SW480 (cell line): ENCODE measurements at regions not wholly inside any gene's neighbourhood (a gene's known extent, or its start where the extent isn't known, plus 50 kb on each side); places are given as distances from the start of the nearest gene placed in this dataset.
"Not testable (repeated sequence)": the region's sequence is repeated elsewhere in the genome, so short reads cannot be mapped to it uniquely, and the experiment has no call there.

Experiments used
- DNase-seq: peaks from one replicate; pipeline ENCODE4 v3.0.0-alpha.2; 2016; ENCODE audit warnings: low spot score

DNA sequence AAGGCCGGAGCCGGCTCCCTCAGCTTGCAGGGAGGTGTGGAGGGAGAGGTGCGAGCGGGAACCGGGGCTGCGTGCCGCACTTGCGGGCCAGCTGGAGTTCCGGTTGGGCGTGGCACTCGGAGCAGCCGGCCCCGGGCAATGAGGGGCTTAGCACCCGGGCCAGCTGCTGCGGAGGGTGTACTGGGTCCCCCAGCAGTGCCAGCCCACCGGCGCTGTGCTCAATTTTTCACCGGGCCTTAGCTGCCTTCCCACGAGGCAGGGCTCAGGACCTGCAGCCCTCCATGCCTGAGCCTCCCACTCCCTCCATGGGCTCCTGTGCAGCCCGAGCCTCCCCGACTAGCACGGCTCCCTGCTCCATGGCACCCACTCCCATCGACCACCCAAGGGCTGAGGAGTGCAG, 62.2 kb upstream of the ANKRD55 start:
- DNase-seq: not testable (repeated sequence)

DNA sequence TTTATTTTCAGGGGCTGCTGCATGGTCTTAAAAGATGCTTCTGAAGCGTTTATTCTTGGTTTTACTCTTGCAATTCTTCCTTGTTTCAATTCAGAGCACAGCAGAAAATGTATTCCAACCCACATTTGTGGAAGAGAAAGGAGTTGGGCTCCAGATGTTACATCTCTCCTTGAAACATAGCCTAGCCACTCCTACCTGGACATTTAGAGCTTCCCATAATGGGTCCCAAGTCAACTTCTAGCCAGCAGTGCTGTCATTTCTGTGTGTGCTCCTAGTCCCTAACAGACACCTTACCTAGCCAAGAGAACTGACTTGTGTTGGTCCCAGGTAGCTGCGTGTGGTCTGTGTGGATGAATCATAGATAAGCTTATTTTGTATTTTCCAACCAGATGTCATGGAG, 61.2 kb upstream of the ANKRD55 start:
- no peak for DNase-seq

DNA sequence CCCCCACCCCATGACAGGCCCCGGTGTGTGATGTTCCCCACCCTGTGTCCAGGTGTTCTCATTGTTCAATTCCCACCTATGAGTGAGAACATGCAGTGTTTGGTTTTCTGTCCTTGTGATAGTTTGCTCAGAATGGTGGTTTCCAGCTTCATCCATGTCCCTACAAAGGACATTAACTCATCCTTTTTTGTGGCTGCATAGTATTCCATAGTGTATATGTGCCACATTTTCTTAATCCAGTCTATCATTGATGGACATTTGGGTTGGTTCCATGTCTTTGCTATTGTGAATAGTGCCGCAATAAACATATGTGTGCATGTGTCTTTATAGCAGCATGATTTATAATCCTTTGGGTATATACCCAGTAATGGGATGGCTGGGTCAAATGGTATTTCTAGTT, 59.7 kb upstream of the ANKRD55 start:
- DNase-seq: not testable (repeated sequence)

DNA sequence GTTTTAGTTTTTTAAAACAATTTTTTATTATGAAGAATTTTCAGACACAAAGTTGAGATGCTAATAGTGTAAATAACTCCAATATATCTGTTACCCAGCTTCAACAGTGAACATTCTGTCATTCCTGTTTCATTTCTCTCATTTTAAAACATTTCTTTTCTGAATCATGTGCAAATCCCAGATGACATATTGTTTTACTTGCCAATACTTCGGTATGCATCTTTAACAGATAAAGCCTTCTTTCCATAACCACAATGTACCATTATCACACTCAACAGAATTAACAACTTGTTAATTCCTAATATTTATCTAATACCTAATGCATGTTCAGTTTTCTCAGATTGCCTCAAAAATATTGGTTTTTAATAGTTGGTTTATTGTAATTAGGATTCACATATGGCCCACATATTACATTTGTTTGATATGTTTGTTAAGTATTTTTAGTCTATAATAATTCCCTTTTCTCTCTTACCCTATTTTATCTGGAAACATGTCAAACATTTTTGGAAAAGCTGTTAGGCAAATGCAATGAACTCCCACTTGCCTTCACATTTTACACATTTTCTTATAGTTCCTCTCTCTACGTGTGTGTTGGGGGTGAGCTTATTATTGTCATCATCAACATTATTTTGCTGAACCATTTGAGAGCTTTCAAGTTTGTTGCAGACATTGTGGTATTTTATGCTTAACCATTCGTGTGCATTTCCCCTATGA, 58.7 kb upstream of the ANKRD55 start:
- DNase-seq: no peak

DNA sequence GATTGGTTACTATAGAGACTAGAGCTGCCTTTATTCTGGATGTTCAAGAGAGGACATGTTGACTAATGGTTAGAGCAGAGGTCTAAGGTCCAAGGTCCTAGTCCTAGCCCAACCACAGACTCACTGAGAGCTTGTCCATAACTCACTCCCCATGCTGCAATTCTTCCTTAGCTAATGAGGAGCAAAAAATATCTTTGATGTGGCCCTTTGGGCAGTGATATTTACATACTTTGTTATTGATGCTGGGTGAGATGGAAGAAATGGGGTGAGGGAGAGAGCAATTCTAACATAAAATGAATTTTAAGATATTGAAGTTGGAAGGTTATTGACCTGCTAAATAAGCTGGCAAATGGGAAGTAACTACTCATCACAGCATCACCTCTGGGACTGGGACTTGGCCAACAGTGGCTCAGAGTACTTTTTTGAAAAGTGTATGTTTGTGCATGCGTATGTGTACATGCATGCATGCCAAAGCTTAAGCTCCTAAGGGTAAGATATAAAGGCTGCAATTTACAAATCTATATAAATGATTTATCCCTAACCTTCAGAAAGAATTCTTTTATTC, 58.0 kb upstream of the ANKRD55 start:
- DNase-seq: no peak

DNA sequence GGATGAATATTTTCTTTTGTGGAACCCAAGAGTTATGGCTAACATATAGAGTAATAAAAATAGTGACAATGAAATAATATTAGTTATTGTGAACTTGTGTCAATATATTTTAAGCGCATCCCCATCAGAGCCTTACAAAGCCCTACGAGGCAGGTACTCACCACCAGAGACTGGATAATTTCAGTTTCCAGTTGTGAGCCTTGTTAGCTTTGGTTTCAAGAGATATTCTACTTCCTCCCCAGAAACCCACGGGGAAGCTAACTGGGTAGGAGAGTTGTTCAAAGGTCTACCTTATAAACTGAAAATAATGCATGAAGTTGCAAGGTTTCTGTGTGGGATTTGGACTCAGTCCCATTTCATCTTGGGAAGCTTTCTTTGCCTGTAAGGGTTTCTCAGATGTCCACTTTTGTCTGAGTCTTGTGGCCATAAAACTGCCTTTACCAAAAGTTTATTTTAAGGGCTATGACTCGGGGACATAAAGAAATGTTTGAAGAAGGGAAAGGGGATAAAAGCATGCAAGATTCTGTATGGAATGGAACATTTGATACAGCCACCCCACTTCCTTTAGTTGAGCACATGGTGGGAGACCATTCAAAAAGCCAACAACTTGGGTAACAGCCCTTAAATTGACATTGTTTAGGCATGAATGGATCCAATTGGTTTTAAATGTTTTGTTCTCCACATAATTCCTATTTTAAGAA, 57.4 kb upstream of the ANKRD55 start:
- no peak for DNase-seq

DNA sequence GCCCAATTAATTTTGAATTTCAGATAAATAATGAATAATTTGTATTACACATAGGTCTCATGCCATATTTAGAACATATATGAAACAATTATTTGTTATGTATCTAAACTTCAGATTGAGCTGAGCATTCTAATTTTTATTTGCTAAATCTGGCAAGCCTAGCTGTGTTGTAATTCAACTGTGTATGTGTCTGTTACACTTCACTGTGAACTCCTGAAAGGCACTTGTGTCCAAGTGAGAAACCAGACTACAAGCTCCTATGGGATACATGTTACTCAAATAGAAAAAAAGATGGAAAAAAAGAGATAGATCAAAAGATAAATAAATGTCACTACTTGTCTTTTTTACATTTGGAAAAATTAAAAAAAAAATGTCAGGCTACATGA, 56.5 kb upstream of the ANKRD55 start:
- DNase-seq: no peak

DNA sequence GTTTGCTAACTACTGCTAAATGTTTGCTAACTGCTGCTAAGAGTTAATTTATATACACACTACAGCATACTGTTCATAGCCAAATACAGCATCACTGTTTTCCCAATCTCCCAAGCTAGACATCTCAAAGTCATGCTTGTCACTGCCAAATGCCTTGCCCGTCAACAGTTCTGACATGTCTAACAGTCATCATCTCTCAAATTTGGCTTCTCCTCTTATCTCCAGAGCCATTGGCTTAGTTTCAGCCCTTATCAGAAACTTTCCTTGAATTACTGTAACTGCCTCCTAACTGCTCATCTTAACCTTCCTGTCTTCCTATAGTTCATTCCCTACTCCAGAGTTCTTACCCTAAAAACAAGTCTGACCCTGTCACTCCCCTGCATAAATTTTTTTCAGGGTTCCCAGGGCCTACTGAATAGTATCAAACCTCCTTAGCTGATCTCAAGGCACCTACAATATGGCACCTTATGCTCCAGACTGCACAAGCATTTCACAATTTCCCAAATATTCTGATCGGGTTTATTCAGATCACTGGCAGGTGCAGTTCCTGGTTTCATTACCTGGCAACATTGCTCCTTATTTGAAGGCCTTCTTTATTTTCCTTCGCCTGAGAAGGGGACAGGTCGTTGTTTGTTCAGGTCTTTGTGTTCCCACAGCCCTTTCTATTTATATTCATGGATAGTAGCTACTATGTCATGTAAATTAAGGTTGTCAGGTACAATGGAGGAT, 55.9 kb upstream of the ANKRD55 start:
- DNase-seq: no peak

DNA sequence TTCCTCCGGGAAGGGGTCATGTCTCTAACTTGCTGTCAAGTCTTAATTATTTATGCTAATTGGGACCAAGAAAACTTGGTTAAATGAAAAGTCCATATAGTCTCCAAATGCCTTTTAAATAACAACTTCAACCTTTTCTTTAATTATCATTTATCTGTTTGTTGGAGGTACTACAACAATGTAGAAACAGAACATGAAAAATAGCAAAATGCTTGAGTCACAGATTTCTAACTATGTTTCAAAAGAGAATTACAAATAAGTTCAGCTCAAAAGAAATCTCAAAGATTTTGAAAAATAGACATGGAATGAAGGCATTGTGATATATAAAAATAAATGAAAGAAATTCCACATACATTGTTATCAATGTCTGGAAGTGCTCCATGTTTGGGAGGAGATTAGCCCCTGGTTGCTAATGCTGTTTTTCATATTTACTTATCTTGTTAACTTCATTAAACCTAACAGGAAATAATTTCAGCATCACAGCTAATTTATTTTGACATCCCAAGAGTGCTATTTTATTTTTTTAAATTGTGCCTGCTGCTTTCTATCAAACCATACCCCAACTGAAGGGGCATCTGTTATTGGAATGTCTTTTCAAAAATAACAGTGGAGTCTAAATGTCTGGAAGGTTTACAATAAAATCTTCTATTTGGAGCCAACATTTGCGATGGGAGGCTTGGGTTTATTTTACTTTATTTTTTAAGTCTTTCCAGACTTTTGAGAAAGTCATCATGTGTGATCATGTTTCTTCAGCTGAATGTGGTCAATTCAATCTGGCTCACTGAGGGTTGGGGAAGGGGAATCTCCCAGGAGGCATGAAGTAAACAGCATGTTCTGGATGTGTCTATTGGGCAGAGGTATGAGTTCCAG, 53.1 kb upstream of the ANKRD55 start:
- DNase-seq: no peak

DNA sequence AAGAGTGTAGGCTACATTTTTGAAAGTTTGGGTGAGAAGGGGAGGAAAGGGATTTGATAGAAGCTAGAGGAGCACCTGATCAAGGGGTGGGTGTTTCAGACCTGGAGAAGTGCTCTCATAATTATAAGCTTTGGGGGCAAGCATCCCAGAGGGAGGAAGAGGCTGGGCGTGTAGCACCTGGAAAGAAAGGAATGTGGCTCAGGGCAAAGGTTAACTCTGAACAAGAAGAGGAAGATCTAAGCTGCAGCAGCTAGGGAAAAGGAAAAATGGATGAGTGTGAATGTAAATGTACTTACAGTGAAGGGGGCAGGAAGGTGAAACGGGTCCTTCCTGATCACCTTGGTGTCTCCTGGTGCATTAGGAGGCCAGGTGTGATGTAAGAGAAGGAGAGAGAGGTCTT, 49.8 kb upstream of the ANKRD55 start:
- no peak for DNase-seq
